Dermis blood vessel endothelial cell (primary cell): ENCODE measurements at regions not wholly inside any gene's neighbourhood (a gene's known extent, or its start where the extent isn't known, plus 50 kb on each side); places are given as distances from the start of the nearest gene placed in this dataset.
"Not testable (repeated sequence)": the region's sequence is repeated elsewhere in the genome, so short reads cannot be mapped to it uniquely, and the experiment has no call there.

ENCODE experiments used
- DNase-seq: peaks from one replicate; pipeline ENCODE4 v3.0.0; 2010

GRCh38 chr10:8173866-8174243 lies 119.4 kb downstream of the GATA3 start:
- no peak for DNase-seq

DNA sequence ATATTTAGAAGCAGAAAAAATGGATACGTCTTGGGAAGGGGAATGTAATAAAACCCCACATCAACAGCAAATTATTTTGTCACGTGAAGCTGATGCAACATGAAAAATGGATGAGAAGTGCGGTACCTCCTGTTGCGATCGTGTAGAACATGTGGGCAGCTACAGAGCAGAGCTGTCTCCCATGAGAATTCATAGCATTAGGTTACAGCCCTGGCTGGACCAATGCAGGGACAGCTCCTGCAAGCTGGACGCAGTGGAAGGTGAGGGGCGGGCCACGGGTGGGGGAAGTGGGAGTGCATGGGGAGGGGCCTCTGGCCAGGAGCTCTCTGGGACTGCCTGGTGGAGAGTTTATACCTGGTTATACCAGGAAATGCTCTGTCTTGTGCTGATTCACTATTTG lies 120.3 kb downstream of the GATA3 start:
- DNase-seq = no peak

DNA sequence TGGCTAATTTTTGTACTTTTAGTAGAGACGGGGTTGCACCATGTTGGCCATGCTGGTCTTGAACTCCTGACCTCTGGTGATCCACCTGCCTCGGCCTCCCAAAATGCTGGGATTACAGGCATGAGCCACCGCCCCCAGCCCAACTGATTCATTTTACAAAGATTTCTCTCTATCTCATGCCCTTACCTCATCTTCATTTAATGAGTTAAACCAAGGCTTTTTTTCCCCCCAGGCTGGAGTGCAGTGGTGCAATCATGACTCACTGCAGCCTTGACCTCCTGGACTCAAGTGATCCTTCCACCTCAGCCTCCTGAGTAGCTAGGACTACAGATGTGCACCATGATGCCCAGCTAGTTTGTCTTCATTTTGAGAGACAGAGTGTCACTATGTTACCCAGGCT lies 123.0 kb downstream of the GATA3 start:
- not testable (repeated sequence) for DNase-seq

- not testable (repeated sequence) for DNase-seq
These were observed 125.3 kb downstream of the GATA3 start for GRCh38 chr10:8179773-8180172.

DNA sequence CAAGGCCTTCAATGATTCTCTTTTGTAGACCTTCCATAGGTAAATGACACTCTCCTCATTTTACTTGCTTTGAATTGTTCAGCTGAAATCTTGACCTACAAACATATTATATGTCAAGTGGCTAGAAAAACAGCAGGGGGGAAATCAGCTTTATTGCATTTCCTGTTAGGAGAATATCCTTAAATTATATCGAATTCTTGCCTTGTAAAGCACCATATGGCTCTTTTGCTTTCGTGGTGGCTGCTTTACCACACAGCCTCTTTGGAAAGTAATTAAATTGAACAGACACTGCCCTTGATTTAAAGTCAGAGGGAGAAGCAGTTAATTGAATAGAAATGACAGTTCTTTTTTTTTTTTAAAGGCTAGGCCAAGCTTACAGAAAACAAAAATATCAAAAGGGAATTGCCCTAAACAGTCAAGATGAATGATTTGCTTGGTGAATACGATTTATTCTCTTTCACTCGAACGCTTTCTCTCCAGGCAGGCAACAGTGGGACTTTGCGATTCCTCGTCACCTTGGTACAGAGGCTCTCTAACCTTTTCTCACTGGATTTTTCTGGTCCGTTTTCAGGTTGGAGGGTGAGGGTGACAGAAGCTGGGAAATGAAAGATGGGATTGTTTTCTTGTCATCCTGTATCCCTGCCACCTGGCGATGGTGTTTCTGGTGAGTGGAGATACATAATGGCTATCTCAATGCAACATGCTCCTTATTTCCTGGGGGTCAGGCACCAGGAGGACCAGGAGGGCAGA lies 126.0 kb downstream of the GATA3 start:
- DNase-seq = no peak

DNA sequence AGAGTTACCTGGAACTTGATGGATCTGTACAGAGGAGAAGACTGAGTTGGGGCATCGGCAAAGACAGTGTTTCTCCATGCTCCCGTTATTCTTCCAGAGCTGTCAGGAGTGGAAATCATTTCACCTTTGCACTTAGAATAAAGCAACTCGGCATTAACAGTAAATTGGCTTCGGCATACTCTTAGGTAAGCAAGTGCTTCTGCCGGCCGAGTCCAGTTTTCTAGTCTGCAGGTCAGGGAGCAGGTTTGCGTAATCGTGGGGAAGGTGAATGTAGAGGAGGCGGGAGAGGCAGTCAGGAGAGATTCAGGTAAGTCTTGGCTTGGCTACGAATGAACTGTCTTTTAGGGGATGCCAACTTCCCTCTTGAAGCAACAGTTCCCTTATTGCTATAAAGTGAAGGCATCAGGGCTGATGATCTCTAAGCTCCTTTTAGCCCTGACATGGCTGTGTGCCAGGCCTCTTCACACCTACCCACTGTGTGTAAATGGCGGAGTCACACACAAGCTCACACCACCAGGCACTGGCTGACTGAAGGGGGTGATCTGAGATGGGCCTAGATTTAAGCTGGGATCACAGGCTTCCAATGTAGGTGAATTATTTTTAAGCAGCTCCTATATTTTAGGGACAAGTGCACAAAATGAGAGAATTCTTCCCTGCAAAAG lies 127.1 kb downstream of the GATA3 start:
- no peak for DNase-seq

DNA sequence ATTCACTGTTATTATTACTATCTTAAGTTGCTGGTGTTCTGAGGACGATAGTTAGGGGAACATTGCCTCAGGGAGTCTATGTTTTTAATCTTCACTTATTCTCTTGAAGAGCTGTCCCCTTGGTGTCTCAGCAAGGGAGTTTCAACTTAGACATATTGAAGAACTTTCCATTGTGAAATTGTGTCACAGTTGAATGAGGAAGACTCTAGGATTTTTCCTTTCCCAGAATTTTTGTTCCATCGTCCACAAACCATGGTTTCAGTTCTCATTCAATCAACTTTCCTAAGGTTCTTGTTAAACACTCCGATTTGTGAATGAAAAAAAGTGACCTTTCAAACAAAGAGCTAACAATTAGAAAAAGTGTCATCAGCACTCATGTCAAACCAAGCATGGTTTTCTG lies 128.3 kb downstream of the GATA3 start:
- no peak for DNase-seq

- no peak for DNase-seq
These were observed 128.8 kb downstream of the GATA3 start for GRCh38 chr10:8183241-8183704.

GRCh38 chr10:8187171-8187666 lies 132.7 kb downstream of the GATA3 start:
- DNase-seq = no peak

DNA sequence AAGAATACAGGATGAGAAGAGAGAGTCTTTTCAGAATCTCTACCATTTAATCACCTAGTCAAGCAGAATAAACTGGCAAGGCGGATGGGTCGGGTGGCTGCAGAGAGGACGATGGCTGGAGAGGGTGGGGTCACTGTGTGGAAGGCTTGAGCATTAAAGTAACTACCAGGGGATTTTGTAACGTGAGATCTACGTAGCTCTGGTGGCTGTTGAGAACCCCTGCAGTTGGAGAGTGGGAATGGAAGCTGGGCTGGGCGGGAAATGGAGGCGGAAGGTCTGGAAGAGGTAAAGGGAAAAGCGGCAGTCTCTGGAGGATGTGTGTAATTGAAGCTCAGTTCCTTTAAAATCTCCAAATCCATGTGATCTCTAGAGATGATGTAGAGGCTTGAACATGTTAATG lies 135.0 kb downstream of the GATA3 start:
- no peak for DNase-seq

- DNase-seq = no peak
These were observed 137.8 kb downstream of the GATA3 start for GRCh38 chr10:8192301-8192700.

DNA sequence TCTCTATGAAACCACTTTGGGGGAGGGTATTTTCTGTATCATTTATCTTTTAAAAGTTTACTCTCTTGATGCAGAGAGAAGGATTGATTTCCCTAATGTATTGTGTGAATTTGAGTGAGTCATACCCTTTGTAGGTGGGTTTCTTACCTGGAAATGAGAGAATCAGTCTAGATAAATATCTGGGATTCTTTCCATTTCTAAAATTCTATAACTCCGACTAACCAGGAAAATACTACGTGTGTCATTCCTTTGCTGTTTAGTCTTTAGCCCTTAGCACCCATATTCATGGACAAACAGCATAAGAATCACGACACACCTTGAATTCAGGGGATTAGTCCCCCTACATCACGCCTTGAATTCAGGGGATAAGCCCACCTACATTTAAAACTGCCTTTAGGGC lies 139.1 kb downstream of the GATA3 start:
- no peak for DNase-seq

DNA sequence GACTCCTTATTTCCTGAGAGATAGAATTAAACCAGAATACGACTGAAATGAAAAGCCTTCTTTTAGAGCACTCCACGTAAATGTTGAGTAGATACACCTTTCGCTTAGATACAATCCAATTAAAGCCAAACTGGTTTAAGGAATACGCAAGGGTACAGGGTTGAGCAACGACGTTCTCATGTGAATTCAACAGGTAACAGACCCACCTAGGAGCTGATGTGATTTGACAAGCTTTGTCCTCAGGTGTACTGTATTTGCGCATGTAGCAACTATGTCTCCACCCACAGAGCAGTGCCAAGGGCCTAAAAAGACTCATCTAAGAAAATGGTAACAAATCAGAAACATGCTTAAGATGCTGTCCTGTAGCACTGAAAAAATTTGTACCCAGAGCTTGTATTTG lies 139.6 kb downstream of the GATA3 start:
- DNase-seq = no peak

- DNase-seq = no peak
These were observed 152.4 kb downstream of the GATA3 start for GRCh38 chr10:8206882-8207281.

DNA sequence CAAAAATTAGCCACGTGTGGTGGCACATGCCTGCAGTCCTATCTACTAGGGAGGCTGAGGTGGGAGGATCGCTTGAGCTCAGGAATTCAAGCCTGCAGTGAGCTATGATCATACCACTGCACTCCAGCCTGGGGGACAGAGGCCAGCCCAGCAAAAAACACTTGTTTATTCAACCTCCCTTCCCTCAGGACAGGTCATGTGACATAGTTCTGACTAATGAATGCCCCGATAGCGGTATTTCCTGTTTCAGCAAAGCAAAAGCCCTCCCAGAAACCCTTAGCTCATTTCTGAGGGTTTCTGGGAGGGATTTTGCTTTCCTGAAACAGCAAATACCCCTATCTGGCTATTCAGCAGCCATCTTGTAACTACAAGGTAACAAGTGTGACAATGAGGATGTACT lies 157.1 kb downstream of the GATA3 start:
- DNase-seq = no peak

GRCh38 chr10:8213735-8214134 lies 159.2 kb downstream of the GATA3 start:
- DNase-seq = no peak

GRCh38 chr10:8214587-8214986 lies 160.1 kb downstream of the GATA3 start:
- no peak for DNase-seq

GRCh38 chr10:8216893-8217292 lies 162.4 kb downstream of the GATA3 start:
- no peak for DNase-seq

DNA sequence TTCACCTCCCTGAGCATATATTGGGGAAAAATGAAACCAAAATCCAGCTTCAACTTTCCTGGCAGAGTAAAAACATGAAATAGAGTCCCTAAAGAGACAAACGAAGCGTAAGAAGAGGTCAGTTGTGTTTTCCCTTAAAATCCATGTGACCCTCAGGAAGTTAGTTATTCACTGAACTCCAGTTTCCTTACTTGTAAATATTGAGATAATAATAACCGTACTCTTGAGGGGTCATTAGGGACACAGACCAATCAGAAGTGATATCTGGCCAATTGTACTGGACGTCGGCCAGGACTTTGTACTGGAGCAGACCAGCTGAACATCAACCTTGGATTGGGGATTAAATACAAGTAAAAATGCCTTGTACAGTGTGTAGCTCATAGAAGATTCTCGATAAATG lies 167.0 kb downstream of the GATA3 start:
- peak; percentile 22 for DNase-seq

DNA sequence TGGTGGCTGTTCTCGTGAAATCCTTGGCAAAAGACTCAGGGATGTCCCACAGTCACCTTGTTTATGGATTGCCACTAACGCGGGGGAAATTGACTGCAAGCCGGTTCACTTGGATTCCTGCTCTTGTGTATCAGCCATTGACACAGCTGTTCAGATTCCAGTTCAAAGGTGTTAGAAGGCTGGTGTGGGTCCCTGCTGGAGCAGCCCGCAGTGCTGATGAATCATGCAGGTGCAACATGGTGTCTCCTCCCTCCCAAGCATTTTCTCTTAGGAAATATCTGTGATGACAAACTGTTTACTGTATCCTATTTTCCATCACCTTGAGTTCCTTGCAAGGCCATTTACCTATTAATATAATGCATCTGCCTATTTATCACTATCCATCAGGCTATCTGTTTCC lies 170.1 kb downstream of the GATA3 start:
- DNase-seq = no peak

- DNase-seq = no peak
These were observed 170.7 kb downstream of the GATA3 start for GRCh38 chr10:8225187-8225586.

GRCh38 chr10:8227246-8227645 lies 172.8 kb downstream of the GATA3 start:
- DNase-seq = no peak

DNA sequence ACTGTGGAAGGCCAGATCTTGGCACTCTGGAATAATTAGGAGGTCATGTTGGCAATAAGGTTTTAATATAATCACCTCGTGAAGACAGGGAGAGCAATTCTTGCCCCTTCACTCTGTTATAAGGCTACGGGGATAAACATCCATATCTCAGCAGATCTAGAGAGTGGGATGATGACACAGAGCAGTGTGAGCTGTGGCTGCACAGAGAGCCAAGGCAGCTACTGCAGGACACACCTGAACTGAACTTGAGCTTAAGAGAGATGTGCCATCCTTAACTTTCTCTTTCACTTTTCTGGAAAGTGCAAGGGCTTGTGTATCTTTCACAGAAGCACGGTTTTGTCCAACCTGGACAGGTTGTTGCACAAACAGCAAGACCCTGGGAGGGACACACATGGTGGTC lies 174.7 kb downstream of the GATA3 start:
- no peak for DNase-seq

- DNase-seq = no peak
These were observed 176.4 kb downstream of the GATA3 start for GRCh38 chr10:8230902-8231301.
